HG02885 (cell line): ENCODE measurements at regions not wholly inside any gene's neighbourhood (a gene's known extent, or its start where the extent isn't known, plus 50 kb on each side); places are given as distances from the start of the nearest gene placed in this dataset.

Experiments used
- ATAC-seq: cut with Tn5 transposase; IDR thresholded peaks from one replicate; pipeline ENCODE4 v1.9.1; 2021; ENCODE audit warnings: mild to moderate bottlenecking; ENCODE audit not compliant: unreplicated experiment, poor library complexity

- no peak for ATAC-seq
Measured at GRCh38 chr15:39304201-39304841, 276.6 kb upstream of the THBS1 start.

GRCh38 chr15:39304931-39305728 is 275.7 kb upstream of the THBS1 start:
- no peak for ATAC-seq

- no peak for ATAC-seq
Measured at GRCh38 chr15:39310633-39311032, 270.2 kb upstream of the THBS1 start.

- ATAC-seq: peak; percentile 92
Measured at GRCh38 chr15:39312984-39313383, 267.9 kb upstream of the THBS1 start.

GRCh38 chr15:39313467-39313866 is 267.4 kb upstream of the THBS1 start:
- no peak for ATAC-seq

GRCh38 chr15:39313881-39314280 is 267.0 kb upstream of the THBS1 start:
- ATAC-seq: no peak

- ATAC-seq: no peak
Measured at GRCh38 chr15:39315206-39315850, 265.6 kb upstream of the THBS1 start.

GRCh38 chr15:39317225-39317624 is 263.7 kb upstream of the THBS1 start:
- no peak for ATAC-seq

GRCh38 chr15:39318231-39318630 is 262.6 kb upstream of the THBS1 start:
- no peak for ATAC-seq

- no peak for ATAC-seq
Measured at GRCh38 chr15:39320355-39320754, 260.5 kb upstream of the THBS1 start.

- no peak for ATAC-seq
Measured at GRCh38 chr15:39320886-39321285, 260.0 kb upstream of the THBS1 start.

GRCh38 chr15:39321977-39322376 is 258.9 kb upstream of the THBS1 start:
- no peak for ATAC-seq

- no peak for ATAC-seq
Measured at GRCh38 chr15:39323157-39323556, 257.7 kb upstream of the THBS1 start.

GRCh38 chr15:39323706-39324105 is 257.2 kb upstream of the THBS1 start:
- no peak for ATAC-seq

- ATAC-seq: no peak
Measured at GRCh38 chr15:39326306-39326975, 254.4 kb upstream of the THBS1 start.

GRCh38 chr15:39327005-39327730 is 253.7 kb upstream of the THBS1 start:
- no peak for ATAC-seq

- no peak for ATAC-seq
Measured at GRCh38 chr15:39330061-39330460, 250.8 kb upstream of the THBS1 start.

GRCh38 chr15:39331584-39331983 is 249.3 kb upstream of the THBS1 start:
- ATAC-seq: no peak

GRCh38 chr15:39332846-39333245 is 248.0 kb upstream of the THBS1 start:
- no peak for ATAC-seq

GRCh38 chr15:39333393-39333792 is 247.5 kb upstream of the THBS1 start:
- no peak for ATAC-seq
